Tibial nerve (tissue), 4 donors: ENCODE measurements at regions not wholly inside any gene's neighbourhood (a gene's known extent, or its start where the extent isn't known, plus 50 kb on each side); places are given as distances from the start of the nearest gene placed in this dataset.

Source experiments
- DNase-seq, 2 donors: peaks; one replicate each; pipeline ENCODE4 v3.0.0-alpha.2; 2019; ENCODE audit warnings: low spot score in 2 of 2
- H3K27ac ChIP-seq, 4 donors: fragments of 200-600 bp; sonication (generic) in 3 of 4; one replicate each; pipeline ENCODE4 v1.5.1; 2017 to 2019; ENCODE audit warnings: mild to moderate bottlenecking in 1 of 4
- H3K27me3 ChIP-seq, 2 donors: fragments of 200-600 bp; sonication (generic) in 1 of 2; one replicate each; pipeline versions ENCODE4 v1.5.1 to v1.6.0; 2017 to 2019
- H3K36me3 ChIP-seq, 3 donors: fragments of 200-600 bp; sonication (generic); one replicate each; pipeline ENCODE4 v1.5.1; 2018 to 2019
- H3K4me1 ChIP-seq, 4 donors: fragments of 200-600 bp; sonication (generic) in 3 of 4; one replicate each; pipeline ENCODE4 v1.5.1; 2017 to 2019
- H3K4me3 ChIP-seq, 4 donors: fragments of 200-600 bp; sonication (generic) in 3 of 4; one replicate each; pipeline ENCODE4 v1.5.1; 2017 to 2019; ENCODE audit warnings: mild to moderate bottlenecking in 1 of 4, moderate library complexity in 1 of 4
- H3K9me3 ChIP-seq, 4 donors: fragments of 200-600 bp; sonication (generic) in 3 of 4; one replicate each; pipeline ENCODE4 v1.5.1; 2017 to 2019
- EP300 ChIP-seq, 2 donors: sonication (generic); formaldehyde crosslinking; IDR thresholded peaks; one replicate each; pipeline ENCODE4 v1.6.1; 2017; ENCODE audit warnings: antibody characterized with exemption in 2 of 2, mild to moderate bottlenecking in 1 of 2
- POLR2A ChIP-seq, 2 donors: fragments of 450-650 bp; IDR thresholded peaks; one replicate each; pipeline ENCODE4 v1.6.1; 2017; ENCODE audit warnings: antibody characterized with exemption in 2 of 2, mild to moderate bottlenecking in 2 of 2, moderate library complexity in 2 of 2
- WGBS, 2 donors: methylation state at CpG; one replicate each; pipeline ENCODE4 v1.1.5; 2018; 5-methylcytosine and 5-hydroxymethylcytosine counted together
- TF ChIP-seq, protein P1 (sequence below), 5 experiments: fragments of 200-600 bp in 3 of 5; fragments of 450-650 bp in 2 of 5; sonication (generic) in 3 of 5; IDR thresholded peaks; one replicate each; pipeline ENCODE4 v1.5.1; 2016 to 2019; ENCODE audit warnings: antibody characterized with exemption in 5 of 5, mild to moderate bottlenecking in 3 of 5, moderate library complexity in 2 of 5

DNA sequence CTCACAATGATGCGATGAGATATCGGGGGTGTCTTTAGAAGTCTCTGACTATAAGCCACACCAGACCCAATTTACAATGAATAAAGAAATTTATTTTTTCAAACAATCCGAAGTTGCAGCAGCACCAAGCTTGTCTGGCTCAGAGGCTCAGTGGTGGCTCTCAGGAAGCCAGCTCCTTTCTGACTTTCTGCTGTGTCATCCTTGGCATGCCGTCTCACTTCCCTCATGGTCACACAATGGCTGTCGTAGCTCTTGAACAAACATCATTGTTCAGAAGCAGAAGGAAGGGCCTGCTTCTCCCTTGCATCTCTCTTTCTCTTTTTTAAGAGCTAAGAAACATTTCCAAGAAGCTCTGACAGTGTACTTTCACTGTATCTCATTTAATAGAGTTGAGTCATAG, 299.0 kb downstream of the DOK5 start:
- DNase-seq: no peak
- Histone ChIP-seq H3K27ac (no peak overlapping the region), H3K36me3 (no peaks in the 10 kb centered on the region), H3K9me3 (no peaks in the 10 kb centered on the region), H3K4me1 (no peaks in the 10 kb centered on the region), H3K27me3 (no peaks in the 10 kb centered on the region), H3K4me3 (no peak overlapping the region)
- WGBS, 2 donors: 69 to 70% methylated on average over 5 of the region's 5 CpGs
- TF ChIP-seq EP300 (IDR thresholded peaks at IDR 0.05) (no peak), POLR2A (IDR thresholded peaks at IDR 0.05) (no peak)
- TF ChIP-seq, protein P1, sequence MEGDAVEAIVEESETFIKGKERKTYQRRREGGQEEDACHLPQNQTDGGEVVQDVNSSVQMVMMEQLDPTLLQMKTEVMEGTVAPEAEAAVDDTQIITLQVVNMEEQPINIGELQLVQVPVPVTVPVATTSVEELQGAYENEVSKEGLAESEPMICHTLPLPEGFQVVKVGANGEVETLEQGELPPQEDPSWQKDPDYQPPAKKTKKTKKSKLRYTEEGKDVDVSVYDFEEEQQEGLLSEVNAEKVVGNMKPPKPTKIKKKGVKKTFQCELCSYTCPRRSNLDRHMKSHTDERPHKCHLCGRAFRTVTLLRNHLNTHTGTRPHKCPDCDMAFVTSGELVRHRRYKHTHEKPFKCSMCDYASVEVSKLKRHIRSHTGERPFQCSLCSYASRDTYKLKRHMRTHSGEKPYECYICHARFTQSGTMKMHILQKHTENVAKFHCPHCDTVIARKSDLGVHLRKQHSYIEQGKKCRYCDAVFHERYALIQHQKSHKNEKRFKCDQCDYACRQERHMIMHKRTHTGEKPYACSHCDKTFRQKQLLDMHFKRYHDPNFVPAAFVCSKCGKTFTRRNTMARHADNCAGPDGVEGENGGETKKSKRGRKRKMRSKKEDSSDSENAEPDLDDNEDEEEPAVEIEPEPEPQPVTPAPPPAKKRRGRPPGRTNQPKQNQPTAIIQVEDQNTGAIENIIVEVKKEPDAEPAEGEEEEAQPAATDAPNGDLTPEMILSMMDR (IDR thresholded peaks at IDR 0.05): no peak

DNA sequence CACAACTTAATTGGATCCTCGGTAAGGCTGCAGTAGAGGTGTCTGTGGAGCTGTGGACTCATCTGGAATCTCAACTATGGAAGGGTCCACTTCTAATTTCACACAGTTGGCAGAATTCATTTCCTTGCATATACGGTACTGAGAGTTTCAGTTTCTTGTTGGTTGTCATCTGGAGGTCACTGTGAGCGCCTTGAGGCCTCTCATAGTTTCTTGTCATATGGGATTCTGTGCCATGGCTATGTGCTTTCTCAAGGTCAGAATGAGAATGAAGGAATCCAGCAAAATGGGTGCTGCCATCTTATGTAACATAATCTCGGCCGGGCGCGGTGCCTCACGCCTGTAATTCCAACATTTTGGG, 298.2 kb downstream of the DOK5 start:
- Histone ChIP-seq H3K27me3 (no peaks in the 10 kb centered on the region), H3K4me1 (no peaks in the 10 kb centered on the region), H3K9me3 (no peaks in the 10 kb centered on the region), H3K27ac (no peak overlapping the region), H3K36me3 (no peaks in the 10 kb centered on the region), H3K4me3 (no peak overlapping the region)
- no peak for TF ChIP-seq POLR2A (IDR thresholded peaks at IDR 0.05)
- TF ChIP-seq, protein P1 (IDR thresholded peaks at IDR 0.05): no peak
- no peak for TF ChIP-seq EP300 (IDR thresholded peaks at IDR 0.05)
- DNase-seq: no peak
- 91 to 95% methylated on average over 8 of the region's 8 CpGs for WGBS, 2 donors

DNA sequence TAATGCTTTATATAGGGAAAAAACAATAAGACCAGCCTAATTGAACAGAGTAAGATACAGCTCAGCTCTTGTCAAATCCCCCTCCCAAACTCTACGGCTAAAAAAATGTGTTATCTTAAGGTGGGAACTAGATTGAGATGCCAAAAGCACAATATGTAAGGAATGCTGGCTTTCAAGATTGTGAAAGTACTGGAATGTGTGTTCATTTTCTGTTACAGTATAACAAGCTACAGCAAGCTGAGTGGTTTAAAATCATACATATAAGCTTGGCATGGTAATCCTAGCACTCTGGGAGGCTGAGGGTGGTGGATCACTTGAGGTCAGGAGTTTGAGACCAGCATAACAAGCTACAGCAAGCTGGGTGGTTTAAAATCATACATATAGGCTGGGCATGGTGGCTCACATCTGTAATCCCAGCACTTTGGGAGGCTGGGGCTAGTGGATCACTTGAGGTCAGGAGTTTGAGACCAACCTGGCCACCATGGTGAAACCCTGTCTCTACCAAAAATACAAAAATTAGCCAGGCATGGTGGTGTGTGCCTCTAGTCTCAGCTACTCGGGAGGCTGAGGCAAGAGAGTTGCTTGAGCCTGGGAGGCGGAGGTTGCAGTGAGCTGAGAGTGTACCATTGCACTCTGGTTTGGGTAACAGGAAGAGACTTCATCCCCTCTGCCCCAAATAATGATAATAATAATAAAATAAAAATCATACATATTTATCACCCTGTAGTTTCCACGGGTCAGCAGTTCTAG, 297.7 kb downstream of the DOK5 start:
- H3K9me3 ChIP-seq: no peaks in the 10 kb centered on the region
- H3K36me3 ChIP-seq: no peaks in the 10 kb centered on the region
- no peak for DNase-seq
- 72 to 84% methylated on average over 4 of the region's 4 CpGs for WGBS, 2 donors
- H3K4me3 ChIP-seq: no peak overlapping the region
- H3K27me3 ChIP-seq: no peaks in the 10 kb centered on the region
- no peak for TF ChIP-seq POLR2A (IDR thresholded peaks at IDR 0.05)
- no peak for TF ChIP-seq EP300 (IDR thresholded peaks at IDR 0.05)
- TF ChIP-seq, protein P1 (IDR thresholded peaks at IDR 0.05): no peak
- no peak overlapping the region for H3K27ac ChIP-seq
- no peaks in the 10 kb centered on the region for H3K4me1 ChIP-seq

DNA sequence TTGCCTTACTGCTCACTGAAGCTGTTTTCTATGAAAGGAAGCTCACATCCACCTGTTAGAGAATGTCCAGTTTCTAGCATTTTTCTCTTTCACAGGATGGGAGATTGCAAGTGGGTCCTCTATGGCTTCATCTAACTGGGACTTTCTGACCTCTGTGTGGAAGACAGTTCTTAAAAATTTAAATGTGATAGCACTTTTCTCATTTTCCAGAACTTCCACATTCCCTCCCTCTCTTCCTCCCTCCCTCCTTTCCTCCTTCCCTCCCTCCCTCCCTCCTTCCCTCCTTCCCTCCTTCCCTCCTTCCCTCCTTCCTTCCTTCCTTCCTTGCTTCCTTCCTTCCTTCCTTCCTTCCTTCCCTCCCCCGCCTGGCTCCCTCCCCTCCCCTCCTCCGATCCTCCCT, 291.1 kb downstream of the DOK5 start:
- H3K27me3 ChIP-seq: no peaks in the 10 kb centered on the region
- no peaks in the 10 kb centered on the region for H3K36me3 ChIP-seq
- no peak overlapping the region for H3K27ac ChIP-seq
- no peaks in the 10 kb centered on the region for H3K4me1 ChIP-seq
- TF ChIP-seq EP300 (IDR thresholded peaks at IDR 0.05) (no peak), POLR2A (IDR thresholded peaks at IDR 0.05) (no peak)
- TF ChIP-seq, protein P1 (IDR thresholded peaks at IDR 0.05): no peak
- DNase-seq: no peak
- no peak overlapping the region for H3K4me3 ChIP-seq
- 69 to 83% methylated on average over 2 of the region's 2 CpGs for WGBS, 2 donors
- H3K9me3 ChIP-seq: no peaks in the 10 kb centered on the region

DNA sequence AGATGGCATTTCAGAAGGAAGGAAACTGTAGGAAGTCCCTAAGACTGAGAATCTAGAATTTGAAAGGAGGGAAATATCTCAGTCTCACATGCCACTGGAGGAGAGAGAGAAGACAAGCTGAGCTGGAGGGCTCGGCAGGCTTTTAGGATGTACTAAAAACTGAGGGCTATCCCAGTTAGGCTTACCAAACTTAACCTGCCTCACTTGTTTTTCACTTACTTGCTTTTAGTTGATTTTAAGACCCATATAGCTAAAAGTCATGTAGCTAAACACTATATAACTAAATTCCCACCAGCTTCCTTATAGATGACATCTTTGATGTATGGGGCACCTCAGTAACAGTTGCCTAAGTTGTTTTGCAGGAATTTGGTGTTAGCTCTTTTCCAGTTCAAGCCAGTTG, 288.0 kb downstream of the DOK5 start:
- H3K36me3 ChIP-seq: no peaks in the 10 kb centered on the region
- H3K4me1 ChIP-seq: no peaks in the 10 kb centered on the region
- peaks cover 0 to 21% (median 0%) of the 10 kb centered on the region in 4 donors for H3K9me3 ChIP-seq
- TF ChIP-seq EP300 (IDR thresholded peaks at IDR 0.05): no peak
- no peak for TF ChIP-seq POLR2A (IDR thresholded peaks at IDR 0.05)
- TF ChIP-seq, protein P1 (IDR thresholded peaks at IDR 0.05): no peak
- 84 to 94% methylated on average over 1 of the region's 1 CpG for WGBS, 2 donors
- no peak overlapping the region for H3K27ac ChIP-seq
- no peaks in the 10 kb centered on the region for H3K27me3 ChIP-seq
- no peak overlapping the region for H3K4me3 ChIP-seq
- no peak for DNase-seq
